Testis (tissue), 2 donors: ENCODE measurements at regions not wholly inside any gene's neighbourhood (a gene's known extent, or its start where the extent isn't known, plus 50 kb on each side); places are given as distances from the start of the nearest gene placed in this dataset.

Experiments used
- DNase-seq: peaks from one replicate; pipeline ENCODE4 v3.0.0-alpha.2; 2019
- H3K27ac ChIP-seq, 2 donors: fragments of 200-600 bp; sonication (generic); one replicate each; pipeline ENCODE4 v1.5.1; 2019
- H3K27me3 ChIP-seq: fragments of 200-600 bp; sonication (generic); one replicate; pipeline ENCODE4 v1.5.1; 2019
- H3K36me3 ChIP-seq: fragments of 200-600 bp; sonication (generic); one replicate; pipeline ENCODE4 v1.5.1; 2017; ENCODE audit warnings: low read depth; ENCODE audit errors: missing control alignments
- H3K4me1 ChIP-seq: fragments of 200-600 bp; sonication (generic); one replicate; pipeline ENCODE4 v1.5.1; 2019
- H3K4me3 ChIP-seq, 2 donors: fragments of 200-600 bp; sonication (generic); one replicate each; pipeline ENCODE4 v1.5.1; 2017 to 2019
- H3K9me3 ChIP-seq: fragments of 200-600 bp; sonication (generic); one replicate; pipeline ENCODE4 v1.5.1; 2017
- POLR2A ChIP-seq: fragments of 450-650 bp; IDR thresholded peaks from one replicate; pipeline ENCODE4 v1.6.1; 2017; ENCODE audit warnings: antibody characterized with exemption, mild to moderate bottlenecking, moderate library complexity
- WGBS, 2 donors: methylation state at CpG; one replicate each; pipeline ENCODE4 v1.1.5; 2018; 5-methylcytosine and 5-hydroxymethylcytosine counted together
- intact Hi-C: fragments of 100-400 bp; cut with DNase I; formaldehyde crosslinking; loops from one replicate; pipeline ENCODE4 v1.15.1; 2023; ENCODE audit warnings: low total_unique reads
- TF ChIP-seq, protein P1 (sequence below), 3 experiments: fragments of 450-650 bp in 2 of 3; fragments of 200-600 bp in 1 of 3; sonication (generic) in 1 of 3; IDR thresholded peaks; one replicate each; pipeline ENCODE4 v1.5.1; 2016 to 2019; ENCODE audit warnings: antibody characterized with exemption in 3 of 3, mild to moderate bottlenecking in 2 of 3, moderate library complexity in 1 of 3

DNA sequence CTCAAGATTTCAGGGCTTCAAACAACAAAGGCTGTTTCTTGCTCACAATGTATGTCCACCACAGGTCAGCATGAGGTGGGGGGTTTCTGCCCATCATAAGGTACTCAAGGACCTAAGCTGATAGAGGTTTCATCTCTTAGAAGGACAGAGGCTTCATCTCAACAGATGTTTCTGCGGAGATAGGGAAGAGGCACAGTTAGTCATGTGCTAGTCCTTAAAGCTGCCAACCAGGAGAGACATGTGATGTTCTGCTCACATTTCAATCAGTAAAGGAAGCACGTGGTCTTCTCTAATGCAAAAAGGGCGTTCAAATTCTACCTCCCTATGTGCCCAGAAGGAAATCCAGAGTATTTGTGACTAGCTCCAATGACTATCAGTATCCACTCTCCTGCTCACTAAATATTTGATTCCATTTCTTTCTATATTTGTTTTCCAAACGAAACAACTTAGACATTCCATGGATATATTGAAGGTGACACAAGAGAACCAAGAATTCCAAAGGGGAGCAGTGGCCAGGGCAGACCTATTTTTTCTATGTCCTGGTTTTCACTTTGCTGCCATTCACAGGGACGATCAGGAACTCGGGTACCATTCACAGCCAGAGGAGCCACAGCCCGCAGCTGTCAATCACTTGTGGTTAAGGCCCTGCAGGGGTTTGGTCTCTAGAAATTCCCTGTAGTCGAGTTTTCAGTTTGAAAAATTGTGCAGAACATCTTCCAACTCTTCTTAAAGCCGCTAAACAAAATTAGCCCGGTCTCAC, 173.2 kb upstream of the FOXA2 start:
- intact Hi-C loops: no loop called here
- Histone ChIP-seq H3K9me3 (no peaks in the 10 kb centered on the region), H3K36me3 (no peaks in the 10 kb centered on the region), H3K4me1 (no peaks in the 10 kb centered on the region), H3K4me3 (no peak overlapping the region), H3K27me3 (no peaks in the 10 kb centered on the region), H3K27ac (no peak overlapping the region)
- 81 to 85% methylated on average over 10 of the region's 10 CpGs for whole genome bisulfite sequencing, 2 donors
- no peak for DNase-seq
- TF ChIP-seq, protein P1, sequence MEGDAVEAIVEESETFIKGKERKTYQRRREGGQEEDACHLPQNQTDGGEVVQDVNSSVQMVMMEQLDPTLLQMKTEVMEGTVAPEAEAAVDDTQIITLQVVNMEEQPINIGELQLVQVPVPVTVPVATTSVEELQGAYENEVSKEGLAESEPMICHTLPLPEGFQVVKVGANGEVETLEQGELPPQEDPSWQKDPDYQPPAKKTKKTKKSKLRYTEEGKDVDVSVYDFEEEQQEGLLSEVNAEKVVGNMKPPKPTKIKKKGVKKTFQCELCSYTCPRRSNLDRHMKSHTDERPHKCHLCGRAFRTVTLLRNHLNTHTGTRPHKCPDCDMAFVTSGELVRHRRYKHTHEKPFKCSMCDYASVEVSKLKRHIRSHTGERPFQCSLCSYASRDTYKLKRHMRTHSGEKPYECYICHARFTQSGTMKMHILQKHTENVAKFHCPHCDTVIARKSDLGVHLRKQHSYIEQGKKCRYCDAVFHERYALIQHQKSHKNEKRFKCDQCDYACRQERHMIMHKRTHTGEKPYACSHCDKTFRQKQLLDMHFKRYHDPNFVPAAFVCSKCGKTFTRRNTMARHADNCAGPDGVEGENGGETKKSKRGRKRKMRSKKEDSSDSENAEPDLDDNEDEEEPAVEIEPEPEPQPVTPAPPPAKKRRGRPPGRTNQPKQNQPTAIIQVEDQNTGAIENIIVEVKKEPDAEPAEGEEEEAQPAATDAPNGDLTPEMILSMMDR (IDR thresholded peaks at IDR 0.05): no peak
- no peak for TF ChIP-seq POLR2A

DNA sequence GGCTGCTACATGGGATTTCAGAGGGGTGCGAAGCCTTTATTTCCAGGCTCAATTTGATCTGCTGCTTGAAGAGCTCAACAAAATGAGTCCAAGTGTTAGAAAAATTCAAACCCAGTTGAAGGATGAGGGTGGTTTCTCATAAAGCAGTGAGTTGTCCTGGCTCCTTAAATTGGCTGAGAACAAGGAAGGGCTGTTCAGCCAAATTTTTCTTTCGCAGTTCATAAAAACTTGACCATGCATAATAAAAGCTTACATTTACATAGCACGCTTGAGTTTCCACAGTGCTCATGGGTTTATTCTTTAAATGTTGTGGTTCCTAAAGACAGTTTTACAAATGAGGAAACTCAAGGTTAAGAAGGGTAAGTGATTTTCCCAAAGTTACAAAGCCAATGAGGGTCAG, 174.4 kb upstream of the FOXA2 start:
- WGBS, 2 donors: 75 to 84% methylated on average over 3 of the region's 3 CpGs
- no peaks in the 10 kb centered on the region for H3K27me3 ChIP-seq
- TF ChIP-seq POLR2A: no peak
- TF ChIP-seq, protein P1 (IDR thresholded peaks at IDR 0.05): no peak
- no peaks in the 10 kb centered on the region for H3K36me3 ChIP-seq
- no peak for DNase-seq
- no peaks in the 10 kb centered on the region for H3K9me3 ChIP-seq
- no peak overlapping the region for H3K4me3 ChIP-seq
- H3K4me1 ChIP-seq: no peaks in the 10 kb centered on the region
- intact Hi-C loops: no loop called here
- H3K27ac ChIP-seq: no peak overlapping the region

DNA sequence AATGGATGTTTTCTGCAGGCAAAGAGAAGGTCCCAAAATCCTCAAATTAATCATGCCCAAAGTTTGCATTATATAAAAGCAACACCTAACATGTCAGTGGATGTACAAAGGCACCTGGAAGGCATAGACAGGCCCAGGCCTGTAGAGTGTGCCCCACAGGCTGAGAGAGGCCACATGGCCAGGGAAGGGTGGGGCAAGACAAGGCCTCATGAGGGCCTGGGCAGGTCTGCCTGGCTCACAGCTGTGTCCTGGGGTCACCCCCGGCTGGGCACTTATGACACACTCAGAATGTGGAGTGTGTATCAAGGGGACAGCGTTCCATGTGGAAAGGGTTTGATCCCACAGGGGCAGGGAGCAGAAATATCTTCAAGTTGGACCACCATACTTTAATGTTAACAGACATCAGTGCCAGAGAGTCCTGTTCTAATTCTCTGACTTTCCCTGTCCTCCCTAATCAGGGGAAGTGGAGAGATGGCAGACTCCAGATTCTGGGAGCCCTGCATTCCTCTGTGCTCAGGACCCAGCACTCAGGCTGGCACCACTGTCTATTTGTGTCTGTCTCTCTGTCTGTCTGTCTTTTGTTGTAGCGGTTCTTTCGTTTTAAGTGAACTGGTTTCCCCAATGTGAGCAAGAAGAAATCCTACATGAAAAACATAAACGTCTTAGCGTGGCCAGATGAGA, 178.3 kb upstream of the FOXA2 start:
- DNase-seq: no peak
- TF ChIP-seq POLR2A: no peak
- TF ChIP-seq, protein P1 (IDR thresholded peaks at IDR 0.05): no peak
- no peak overlapping the region for H3K27ac ChIP-seq
- no peaks in the 10 kb centered on the region for H3K4me1 ChIP-seq
- H3K9me3 ChIP-seq: no peaks in the 10 kb centered on the region
- no peaks in the 10 kb centered on the region for H3K27me3 ChIP-seq
- intact Hi-C loops: no loop called here
- no peak overlapping the region for H3K4me3 ChIP-seq
- no peaks in the 10 kb centered on the region for H3K36me3 ChIP-seq
- 72 to 75% methylated on average over 6 of the region's 6 CpGs for WGBS, 2 donors

DNA sequence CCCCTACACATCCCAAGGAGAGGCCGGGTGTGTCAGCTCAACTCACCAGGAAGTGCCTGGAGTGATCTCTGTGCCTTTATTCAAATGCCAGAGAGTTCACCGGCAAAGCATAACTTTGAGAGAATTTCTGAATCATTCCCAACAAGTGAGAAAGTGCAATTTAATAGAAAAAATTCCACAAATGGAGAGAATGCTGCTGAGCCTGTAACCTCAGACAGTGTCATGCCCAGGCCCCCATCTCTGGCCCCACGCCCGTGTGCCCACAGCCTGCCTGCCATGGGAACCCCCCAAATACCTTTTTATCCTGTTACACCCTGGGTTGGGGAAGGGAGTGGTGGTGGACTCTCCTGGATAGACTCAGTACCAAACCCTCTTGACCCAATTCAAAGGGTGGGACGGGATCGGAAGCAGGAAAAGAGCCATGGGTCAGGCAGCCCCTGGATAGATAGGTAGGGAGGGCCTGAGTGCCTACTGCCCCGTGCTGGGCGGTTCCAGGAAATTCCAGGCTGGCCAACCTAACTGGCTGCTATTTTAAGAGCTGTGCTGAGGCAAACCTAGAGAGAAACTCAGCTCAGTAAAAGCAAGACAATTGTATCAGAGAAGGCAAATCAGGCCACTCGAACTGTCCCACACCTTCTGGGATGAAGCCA, 179.0 kb upstream of the FOXA2 start:
- DNase-seq: no peak

More for the DNA sequence above, 179.0 kb upstream of the FOXA2 start:
- Histone ChIP-seq H3K9me3 (no peaks in the 10 kb centered on the region), H3K4me3 (no peak overlapping the region), H3K27me3 (no peaks in the 10 kb centered on the region), H3K4me1 (no peaks in the 10 kb centered on the region), H3K36me3 (no peaks in the 10 kb centered on the region), H3K27ac (no peak overlapping the region)
- TF ChIP-seq, protein P1 (IDR thresholded peaks at IDR 0.05): no peak
- no peak for TF ChIP-seq POLR2A
- intact Hi-C loops: no loop called here
- 70 to 82% methylated on average over 9 of the region's 9 CpGs for WGBS, 2 donors
